Astrocyte (in vitro differentiated cells and primary cell): ENCODE measurements at regions not wholly inside any gene's neighbourhood (a gene's known extent, or its start where the extent isn't known, plus 50 kb on each side); places are given as distances from the start of the nearest gene placed in this dataset.

Experiments
- EZH2 ChIP-seq: IDR thresholded peaks from 2 replicates; pipeline ENCODE4 v1.6.1; 2012; ENCODE audit warnings: mild to moderate bottlenecking, low read length, inconsistent platforms; ENCODE audit not compliant: insufficient read depth
- TF ChIP-seq, protein P1 (sequence below): IDR thresholded peaks from 2 replicates; pipeline ENCODE4 v1.5.1; 2011; ENCODE audit warnings: low read depth, mild to moderate bottlenecking, inconsistent platforms, low read length, moderate library complexity; ENCODE audit not compliant: insufficient read depth

- TF ChIP-seq, protein P1, sequence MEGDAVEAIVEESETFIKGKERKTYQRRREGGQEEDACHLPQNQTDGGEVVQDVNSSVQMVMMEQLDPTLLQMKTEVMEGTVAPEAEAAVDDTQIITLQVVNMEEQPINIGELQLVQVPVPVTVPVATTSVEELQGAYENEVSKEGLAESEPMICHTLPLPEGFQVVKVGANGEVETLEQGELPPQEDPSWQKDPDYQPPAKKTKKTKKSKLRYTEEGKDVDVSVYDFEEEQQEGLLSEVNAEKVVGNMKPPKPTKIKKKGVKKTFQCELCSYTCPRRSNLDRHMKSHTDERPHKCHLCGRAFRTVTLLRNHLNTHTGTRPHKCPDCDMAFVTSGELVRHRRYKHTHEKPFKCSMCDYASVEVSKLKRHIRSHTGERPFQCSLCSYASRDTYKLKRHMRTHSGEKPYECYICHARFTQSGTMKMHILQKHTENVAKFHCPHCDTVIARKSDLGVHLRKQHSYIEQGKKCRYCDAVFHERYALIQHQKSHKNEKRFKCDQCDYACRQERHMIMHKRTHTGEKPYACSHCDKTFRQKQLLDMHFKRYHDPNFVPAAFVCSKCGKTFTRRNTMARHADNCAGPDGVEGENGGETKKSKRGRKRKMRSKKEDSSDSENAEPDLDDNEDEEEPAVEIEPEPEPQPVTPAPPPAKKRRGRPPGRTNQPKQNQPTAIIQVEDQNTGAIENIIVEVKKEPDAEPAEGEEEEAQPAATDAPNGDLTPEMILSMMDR: no peak
- no peak for TF ChIP-seq EZH2
Observed at GRCh38 chr12:127980585-127980984, 286.4 kb upstream of the TMEM132C start.
